UCSD-AML1 (cell line): ENCODE measurements at regions not wholly inside any gene's neighbourhood (a gene's known extent, or its start where the extent isn't known, plus 50 kb on each side); places are given as distances from the start of the nearest gene placed in this dataset.
"Not testable (repeated sequence)": the region's sequence is repeated elsewhere in the genome, so short reads cannot be mapped to it uniquely, and the experiment has no call there.

Source experiments
- DNase-seq: peaks from one replicate; lab custom pipeline; 2025; ENCODE audit not compliant: unreplicated experiment; lab: John Stamatoyannopoulos, UW

DNA sequence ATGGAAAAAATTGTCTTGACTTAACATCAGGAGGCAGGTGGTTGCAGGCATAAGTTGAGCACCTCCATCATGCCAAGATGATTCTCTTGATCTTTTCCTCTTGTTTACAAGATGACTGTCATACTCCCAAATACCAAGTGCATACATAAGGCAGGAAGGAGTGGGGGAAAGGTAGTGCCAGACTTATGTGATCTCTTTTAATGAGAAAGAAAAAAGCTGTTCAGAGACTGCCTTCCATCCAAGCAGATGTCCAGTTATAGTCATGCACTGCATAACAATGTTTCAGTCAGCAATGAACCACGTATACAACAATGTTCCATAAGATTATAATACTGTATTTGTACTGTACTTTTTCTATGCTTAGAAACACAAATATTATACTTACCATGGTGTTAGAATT is 135.7 kb downstream of the EHF start:
- DNase-seq, result no peak

DNA sequence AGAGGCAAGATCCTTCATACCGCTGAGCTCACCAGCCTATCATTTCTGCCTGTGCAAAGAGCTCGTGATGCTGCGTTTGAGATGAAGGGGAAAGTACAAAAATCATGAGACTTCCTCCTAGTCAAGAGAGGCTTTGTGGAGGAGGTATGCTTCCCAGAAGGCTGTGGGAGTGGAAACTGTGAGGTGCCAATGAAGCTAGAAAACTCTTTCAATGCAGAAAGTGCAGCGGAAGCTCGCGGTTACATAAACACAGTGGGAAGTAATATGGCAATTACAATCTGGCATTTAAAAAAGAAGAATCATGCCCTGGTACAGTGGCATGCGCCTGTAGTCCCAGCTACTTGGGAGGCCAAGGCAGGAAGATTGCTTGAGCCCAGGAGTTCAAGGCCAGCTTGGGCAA is 134.8 kb downstream of the EHF start:
- DNase-seq, result peak; percentile 31

DNA sequence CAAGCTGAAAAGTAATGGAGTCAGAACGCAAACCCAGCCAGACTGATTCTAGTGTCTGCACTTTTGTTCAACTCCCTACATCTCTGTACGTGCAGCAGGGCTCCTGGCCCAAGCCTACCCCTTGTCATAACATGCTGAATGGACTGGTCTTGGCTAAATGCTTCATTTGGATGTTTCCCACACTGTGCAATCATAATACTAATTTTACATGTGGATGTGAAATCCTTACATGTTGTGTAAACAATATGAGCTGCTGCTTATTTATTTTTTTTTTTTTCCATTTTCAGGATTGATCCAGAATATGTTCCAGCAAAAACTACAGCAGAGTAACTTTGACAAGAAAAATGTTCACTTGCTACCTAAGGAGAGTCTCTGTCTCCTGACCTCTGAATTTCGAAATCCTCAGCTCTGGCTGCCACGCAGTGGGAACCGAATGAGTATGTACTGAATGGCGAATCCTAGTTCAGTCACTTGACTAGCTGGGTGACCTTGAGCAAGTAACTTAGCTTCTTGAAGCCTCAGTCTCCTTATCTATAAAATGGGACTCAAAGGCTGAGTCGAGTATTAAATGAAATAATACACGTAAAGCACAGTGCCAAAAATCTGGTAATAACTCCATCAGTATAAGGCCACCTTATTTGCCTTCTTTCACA is 133.4 kb downstream of the EHF start:
- DNase-seq, result no peak

DNA sequence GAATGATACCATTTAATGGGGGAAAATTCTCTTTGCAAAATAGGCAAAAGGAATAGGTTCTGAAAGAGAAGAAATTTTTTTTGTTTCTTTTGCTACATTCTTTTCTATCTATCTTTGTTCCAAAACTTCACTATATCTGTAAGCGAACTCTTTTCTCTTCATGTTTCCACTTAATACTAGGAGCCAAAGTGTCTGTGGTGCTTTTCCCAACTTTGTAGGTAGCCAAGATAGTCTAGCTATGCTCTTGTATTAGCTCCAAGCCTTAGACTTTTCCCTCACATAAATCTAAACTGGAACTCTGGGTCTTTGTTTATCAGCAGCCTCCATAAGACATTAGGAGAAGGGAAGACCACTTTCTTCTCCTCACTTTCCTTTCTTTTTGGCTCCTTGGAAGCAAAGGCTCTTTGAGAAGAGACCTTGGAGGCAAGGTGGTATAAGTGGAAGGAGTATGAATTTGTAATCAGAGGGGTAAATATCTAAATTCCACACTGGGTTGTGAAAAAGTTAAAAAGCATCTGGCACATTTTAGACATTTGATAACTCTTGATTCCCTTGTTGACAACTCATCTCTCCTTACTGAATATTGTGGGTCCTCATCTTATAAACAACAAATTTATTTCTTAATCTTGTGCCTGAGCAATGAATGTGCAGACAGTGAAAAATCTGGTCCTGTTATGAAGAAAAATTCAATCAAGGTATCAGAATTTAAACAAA is 130.0 kb downstream of the EHF start:
- no peak for DNase-seq

DNA sequence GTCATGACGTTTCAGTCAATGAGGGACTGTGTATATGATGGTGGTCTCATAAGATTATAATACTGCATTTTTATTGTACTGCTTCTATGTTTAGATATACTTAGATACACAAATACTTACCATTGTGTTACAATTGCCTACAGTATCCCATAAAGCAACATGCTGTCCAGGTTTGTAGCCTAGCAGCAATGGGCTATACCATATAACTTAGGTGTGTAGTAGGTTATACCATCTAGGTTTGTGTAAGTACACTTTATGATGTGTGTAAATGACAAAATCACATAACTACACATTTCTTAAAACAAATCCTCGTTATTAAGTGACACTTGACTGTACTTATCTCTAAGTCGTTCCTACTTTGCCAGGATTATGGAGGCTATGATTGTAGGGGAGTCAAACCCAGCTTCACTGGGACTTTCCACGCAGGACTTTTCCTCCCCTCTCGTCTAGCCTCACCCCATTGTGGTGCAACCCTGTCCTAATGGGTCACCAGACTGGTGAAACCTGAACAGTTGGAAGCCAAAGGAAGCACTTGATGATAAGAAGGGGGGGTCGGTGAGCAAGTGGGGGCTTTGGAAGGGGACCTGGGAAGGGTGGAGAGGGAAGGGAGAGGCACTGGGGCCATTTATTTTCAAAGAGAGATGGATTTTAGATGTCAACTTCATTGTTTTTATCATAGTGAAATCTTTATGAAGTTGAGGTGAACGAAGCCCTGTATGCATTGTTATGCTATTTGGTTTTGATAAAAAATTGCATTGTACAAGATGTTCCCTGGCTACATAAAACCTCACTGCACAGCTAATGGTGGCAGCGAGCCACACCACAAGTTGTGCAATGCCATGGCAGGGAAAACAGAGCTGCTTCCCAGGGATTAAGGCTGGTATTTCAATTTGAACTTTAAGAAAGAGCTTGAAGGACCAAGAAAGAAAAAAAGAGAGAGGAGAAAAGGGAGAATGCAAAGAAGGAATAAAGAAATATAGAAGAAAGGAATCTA is 129.1 kb downstream of the EHF start:
- DNase-seq, result no peak

DNA sequence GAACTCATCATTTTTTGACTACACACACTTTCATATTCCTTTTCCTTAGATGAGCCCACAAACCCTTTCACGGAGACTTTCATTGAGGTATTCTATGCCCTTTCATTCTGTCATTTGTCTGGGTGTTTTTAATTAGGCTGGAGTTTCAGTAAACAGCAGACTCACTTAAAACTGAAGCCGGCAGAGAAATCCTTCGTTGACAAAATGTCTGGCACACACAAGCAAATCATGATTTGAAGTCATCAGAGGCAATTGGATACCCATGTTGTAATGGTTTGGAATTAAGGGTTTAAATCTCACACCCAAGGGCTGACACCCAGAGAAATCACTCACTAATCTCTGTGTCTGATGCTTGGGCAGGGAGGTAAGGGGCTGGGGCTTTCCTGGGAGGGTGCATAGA is 127.1 kb downstream of the EHF start:
- no peak for DNase-seq

DNA sequence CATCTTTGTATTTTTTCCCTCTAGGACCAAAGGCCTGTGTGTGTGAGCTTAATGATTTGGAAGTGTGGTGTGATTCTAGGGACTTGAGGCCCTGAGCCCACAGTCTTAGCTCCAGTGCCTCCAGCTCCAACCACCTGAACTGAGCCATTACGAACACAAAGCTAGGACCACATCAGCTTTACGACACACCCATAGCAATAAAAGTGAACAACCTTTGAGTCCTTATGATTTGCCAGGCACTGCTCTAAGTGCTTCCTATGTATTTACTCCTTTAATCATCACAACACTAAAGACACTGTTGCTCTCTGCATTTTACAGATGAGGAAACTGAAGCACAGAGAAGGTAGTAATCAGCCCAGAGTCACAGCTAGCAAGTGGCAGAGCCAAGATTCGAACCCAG is 126.4 kb downstream of the EHF start:
- DNase-seq, result no peak

DNA sequence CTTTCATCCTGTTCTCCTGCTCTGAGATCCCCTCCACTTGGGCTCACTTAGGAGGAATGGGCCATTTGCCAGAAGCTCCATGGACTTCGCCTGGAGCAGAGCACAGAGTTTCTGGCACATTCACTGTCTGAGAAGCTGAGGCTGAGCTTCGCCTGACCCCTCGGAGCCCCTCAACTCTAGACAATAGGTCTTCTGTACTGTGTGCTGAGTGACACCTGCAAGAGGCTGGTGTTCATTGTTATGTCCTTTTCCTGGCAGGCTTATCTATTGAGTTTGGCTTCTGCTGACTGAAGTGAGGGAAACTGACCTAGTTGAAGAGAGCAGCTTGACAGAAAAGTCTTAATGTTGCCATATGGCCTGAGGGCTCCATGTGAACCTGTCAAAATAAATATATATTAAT is 124.3 kb downstream of the EHF start:
- no peak for DNase-seq

DNA sequence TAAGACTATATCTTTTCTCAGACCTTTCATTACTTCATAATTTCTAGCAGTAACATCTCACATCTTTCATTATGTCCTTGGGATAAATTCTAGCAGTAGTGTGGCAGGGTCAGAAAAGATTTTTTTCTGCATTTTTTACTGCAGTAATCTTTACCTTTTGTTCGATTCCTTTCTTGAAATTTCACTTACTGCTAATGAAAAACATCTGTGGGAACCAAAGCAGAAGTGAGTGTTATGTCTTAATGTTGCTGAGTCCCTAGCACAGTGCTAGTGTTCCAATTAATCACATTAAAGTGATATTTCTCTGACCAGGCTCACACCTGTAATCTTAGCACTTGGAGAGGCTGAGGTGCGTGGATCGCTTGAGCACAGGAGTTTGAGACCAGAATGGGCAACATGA is 123.6 kb downstream of the EHF start:
- no peak for DNase-seq

DNA sequence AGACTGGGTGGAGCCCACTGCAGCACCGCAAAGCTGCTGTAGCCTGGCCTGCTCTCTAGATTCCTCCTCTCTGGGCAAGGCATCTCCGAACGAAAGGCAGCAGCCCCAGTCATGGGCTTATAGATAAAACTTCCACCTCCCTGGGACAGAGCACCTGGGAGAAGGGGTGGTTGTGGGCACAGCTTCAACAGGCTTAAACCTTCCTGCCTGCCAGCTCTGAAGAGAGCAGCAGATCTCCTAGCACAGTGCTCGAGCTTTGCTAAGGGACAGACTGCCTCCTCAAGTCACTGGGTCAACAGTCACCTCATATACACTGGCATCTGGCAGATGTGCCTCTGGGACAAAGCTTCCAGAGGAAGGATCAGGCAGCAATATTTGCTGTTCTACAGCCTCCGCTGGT is 117.3 kb downstream of the EHF start:
- no peak for DNase-seq

DNA sequence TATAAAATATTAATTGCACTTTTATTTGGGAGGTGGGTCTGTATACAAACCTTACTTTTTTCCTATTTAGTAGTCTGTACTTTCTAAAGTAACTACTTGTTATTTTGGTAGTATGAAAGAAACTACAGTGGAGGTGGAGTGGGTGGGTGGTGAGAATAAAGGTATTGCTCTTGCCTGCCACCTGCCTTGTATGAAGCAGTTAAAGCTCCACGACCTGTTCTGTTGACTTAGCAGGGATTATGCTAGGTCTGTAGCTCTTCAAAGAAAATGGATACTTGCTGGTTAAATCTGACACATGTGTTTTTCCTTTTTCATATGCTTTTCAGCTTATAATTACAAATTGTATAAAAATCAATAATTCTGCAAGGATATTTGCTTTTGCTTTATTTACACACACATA is 111.9 kb downstream of the EHF start:
- no peak for DNase-seq

DNA sequence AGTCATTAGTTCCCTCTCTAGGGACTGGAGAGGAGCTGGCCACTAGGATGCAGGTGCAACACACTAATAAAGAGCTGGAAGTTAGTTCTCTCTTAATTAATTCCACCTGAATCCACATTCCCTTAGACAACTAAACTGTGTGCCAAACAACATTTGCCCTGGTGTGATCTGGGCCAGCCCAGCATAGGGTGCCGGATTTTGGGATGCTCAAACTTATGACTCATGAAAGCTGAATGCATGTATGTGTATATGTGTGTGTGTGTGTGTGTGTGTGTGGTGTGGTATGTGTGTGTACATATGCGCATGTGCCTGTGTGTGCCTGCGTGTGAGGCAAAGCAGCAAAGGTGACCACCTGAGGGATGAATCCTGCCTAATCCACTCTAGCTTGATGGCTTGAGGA is 110.7 kb downstream of the EHF start:
- no peak for DNase-seq

DNA sequence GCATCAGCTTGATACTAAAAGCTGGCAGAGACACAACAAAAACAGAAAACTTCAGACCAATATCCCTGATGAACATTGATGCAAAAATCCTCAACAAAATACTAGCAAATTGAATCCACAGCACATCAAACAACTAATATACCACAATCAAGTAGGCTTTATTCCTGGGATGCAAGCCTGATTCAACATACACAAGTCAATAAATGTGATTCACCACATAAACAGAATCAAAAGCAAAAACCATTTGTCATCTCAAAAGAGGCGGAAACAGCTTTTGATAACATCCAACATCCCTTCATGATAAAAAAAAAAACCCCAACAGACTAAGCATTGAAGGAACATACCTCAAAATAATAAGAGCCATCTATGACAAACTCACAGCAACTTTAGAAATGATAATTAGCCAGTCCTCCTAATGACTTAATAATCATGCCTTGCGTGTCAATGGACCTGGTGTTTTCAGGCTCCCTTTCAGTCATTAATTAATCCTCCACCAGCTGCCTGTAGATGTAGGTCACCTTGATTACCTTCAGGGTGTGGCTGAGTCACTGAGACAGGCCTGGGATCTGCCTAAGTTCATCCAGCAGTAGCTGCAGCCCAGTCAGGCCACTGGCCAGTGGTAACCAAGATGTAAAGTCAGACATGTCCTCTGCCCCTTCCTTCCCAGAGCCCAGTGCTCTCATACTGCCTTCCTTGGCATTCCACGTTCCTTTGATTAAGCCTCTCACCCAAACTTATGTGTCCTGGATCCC is 109.8 kb downstream of the EHF start:
- no peak for DNase-seq

DNA sequence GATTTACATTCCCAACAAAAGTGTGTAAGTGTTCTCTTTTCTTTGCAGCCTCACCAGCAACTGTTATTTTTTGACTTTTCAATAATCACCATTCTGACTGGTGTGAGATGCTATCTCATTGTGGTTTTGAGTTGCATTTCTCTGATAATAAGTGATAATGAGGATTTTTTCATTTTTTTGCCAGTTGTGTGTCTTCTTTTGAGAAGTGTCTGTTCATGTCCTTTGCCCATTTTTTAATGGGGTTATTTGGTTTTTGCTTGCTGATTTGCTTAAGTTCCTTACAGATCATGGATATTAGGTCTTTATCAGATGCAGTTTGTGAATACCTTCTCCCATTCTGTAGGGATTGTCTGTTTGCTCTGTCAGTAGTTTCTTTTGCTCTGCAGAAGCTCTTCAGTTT is 107.7 kb downstream of the EHF start:
- no peak for DNase-seq

DNA sequence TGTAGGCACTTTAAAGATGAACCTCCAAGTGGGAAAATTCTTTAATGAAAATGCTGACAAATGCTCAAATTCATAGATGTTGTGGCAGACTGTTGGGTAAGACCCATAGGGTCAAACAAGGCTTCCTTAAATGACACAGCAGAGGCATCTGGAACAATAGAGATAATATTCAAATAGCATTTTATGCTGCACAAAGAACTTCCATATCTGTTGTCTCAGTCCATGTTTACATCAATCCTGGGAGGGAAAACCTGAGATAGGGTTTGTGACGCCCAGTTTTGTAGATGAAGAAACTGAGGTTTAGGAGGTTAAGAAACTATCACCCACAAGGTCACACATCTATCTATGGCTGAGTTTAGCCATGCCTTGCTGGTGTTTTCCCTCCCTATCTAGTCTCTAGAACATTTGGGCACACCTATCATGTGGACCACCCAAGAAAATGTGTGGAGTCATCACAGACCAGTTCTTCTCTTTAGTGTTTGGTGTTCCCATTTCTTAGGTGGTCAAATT is 106.4 kb downstream of the EHF start:
- DNase-seq, result no peak

DNA sequence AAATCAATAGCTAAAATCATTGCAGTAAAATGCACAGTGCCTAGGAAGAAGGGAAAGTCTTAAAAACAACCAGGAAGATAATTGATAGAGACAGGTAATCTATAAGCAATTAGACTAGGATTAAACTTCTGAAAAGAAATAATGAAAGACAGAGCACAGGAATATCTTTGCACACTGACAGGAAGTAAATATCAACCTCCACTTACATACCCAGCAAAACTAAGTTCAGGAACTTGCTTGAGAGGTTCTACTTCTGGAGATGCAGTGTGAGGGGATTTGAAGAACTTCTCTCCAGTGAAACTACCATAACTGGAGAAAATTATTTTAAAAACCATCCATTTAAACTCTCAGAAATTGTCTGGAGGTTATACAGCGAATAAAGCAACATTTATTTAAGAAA is 104.1 kb downstream of the EHF start:
- no peak for DNase-seq

DNA sequence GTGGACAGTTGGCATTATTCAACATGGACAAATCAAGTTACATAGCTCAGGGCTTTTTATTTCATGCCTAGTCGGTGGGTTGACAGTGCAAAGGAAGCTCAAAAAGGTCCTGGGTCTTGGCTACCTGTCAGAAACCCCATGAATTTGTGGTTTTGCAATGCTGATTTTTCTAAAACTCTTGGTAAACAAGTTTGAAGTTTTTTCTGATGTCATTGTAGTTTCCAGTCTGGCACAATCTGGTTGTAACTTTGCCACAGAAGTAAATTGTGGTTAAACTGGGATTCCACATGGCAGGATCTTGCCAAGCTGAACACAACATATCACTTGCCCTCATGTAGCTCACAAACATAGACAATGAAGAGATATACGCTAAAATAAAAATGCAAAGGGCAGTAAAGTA is 100.8 kb downstream of the EHF start:
- DNase-seq, result no peak

DNA sequence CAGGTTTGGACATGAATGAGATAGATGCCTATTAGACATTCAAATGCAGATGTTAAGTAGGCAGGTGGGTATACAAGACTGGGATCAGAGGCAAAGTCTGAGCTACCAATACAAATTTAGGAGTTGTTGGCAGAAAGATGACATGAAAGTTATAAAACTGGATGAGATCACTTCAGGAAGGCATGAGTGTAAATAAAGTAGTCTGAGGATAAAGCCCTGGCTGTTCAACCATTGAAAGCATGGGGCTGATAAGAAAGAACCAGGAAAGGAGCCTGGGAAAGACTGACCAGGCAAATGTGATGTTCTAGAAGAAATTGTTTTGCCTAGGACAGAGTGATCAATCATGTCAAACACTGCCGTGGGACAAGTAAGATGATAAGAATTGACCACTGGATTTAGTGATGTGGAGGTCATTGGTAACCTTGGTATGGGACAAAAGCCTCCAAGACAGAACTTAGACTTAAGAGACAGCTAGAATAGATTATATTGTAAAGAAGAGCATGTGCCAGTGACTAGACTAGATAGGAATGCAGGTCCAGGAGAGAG is 98.5 kb downstream of the EHF start:
- DNase-seq, result no peak

DNA sequence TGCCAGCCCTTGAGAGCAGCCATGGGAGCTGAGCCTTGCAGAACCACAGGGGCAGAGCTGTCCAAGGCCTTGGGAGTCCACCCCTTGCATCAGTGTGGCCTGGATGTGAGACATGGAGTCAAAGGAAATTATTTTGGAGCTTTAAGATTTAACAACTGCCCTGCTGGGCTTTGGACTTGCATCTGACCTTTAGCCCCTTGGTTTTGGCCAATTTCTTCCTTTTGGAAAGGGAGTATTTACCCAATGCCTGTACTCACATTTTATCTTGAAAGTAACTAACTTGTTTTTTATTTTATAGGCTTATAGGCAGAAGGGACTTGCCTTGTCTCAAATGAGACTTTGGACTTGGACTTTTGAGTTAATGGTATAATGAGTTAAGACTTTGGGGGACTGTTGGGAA is 92.7 kb downstream of the EHF start:
- DNase-seq, result not testable (repeated sequence)
